Left ventricle myocardium inferior (tissue), 1 donor: ENCODE measurements at regions not wholly inside any gene's neighbourhood (a gene's known extent, or its start where the extent isn't known, plus 50 kb on each side); places are given as distances from the start of the nearest gene placed in this dataset.
A peak's percentile ranks its signal among the peaks of the same experiment; 100 is the strongest.

Experiments used
- DNase-seq: peaks from one replicate; pipeline ENCODE4 v3.0.0-alpha.2; 2020
- H3K27ac ChIP-seq: fragments of 200-600 bp; replicated peaks from 2 replicates; pipeline ENCODE4 v1.8.0; 2021
- H3K27me3 ChIP-seq: fragments of 200-600 bp; 2 replicates; pipeline ENCODE4 v1.8.0; 2021; ENCODE audit warnings: low read depth
- H3K36me3 ChIP-seq: fragments of 200-600 bp; 2 replicates; pipeline ENCODE4 v1.8.0; 2021
- H3K4me1 ChIP-seq: fragments of 200-600 bp; 2 replicates; pipeline ENCODE4 v1.8.0; 2021
- H3K4me3 ChIP-seq: fragments of 200-600 bp; 2 replicates; pipeline ENCODE4 v1.8.0; 2021; ENCODE audit warnings: mild to moderate bottlenecking, moderate library complexity
- H3K9me3 ChIP-seq: fragments of 200-600 bp; replicated peaks from 2 replicates; pipeline ENCODE4 v1.8.0; 2021
- intact Hi-C: fragments of 100-400 bp; cut with micrococcal nuclease; formaldehyde crosslinking; loops from one replicate; pipeline ENCODE4 v1.11.0; 2022
- TF ChIP-seq, protein P1 (sequence below): fragments of 200-600 bp; IDR thresholded peaks from 2 replicates; pipeline ENCODE4 v1.8.0; 2021; ENCODE audit warnings: antibody characterized with exemption, mild to moderate bottlenecking, borderline replicate concordance
- donor health status: DM: no; HTN: yes; CAD: no; lungs with severe emphysema.

DNA sequence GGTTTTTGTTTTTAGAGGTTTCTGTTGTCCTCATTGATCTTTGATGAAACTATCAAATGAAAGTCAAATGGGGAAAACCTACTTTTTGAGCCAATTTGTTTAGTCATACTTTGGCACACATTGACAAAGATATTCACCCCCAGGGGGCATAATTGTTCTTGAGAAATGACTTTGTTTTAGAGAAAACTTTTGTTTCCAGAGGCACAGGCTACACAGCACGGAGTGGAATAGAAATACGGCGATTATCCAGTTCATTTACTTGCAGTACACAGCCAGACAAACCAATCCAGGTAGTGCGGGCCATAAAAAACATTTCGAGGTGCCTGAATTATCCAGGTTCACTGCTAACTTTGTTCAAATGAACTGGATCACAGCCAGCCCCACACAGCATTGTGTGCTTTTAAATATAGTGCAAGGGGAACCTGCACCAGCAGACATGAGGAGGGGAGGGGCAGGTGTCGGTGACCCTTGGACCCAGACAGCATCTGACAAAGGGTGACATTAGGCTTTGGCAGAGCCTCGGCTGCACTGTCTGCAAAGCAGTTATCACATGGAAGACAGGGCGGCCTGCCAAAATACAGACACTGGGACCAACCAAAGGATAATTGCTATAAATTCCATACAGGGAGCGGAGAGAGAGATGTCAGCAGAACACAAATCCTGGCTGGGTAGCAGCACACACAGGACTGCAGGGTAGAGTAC lies 179.6 kb upstream of the NOCT start:
- Histone ChIP-seq H3K9me3 (no peaks in the 10 kb centered on the region), H3K27ac (peak overlapping the region; percentile 63), H3K27me3 (no peaks in the 10 kb centered on the region), H3K4me3 (no peak overlapping the region), H3K4me1 (peaks cover 29% of the 10 kb centered on the region), H3K36me3 (no peaks in the 10 kb centered on the region)
- DNase-seq: peak; percentile 74
- TF ChIP-seq, protein P1, sequence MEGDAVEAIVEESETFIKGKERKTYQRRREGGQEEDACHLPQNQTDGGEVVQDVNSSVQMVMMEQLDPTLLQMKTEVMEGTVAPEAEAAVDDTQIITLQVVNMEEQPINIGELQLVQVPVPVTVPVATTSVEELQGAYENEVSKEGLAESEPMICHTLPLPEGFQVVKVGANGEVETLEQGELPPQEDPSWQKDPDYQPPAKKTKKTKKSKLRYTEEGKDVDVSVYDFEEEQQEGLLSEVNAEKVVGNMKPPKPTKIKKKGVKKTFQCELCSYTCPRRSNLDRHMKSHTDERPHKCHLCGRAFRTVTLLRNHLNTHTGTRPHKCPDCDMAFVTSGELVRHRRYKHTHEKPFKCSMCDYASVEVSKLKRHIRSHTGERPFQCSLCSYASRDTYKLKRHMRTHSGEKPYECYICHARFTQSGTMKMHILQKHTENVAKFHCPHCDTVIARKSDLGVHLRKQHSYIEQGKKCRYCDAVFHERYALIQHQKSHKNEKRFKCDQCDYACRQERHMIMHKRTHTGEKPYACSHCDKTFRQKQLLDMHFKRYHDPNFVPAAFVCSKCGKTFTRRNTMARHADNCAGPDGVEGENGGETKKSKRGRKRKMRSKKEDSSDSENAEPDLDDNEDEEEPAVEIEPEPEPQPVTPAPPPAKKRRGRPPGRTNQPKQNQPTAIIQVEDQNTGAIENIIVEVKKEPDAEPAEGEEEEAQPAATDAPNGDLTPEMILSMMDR: no peak
- intact Hi-C loops: no loop called here

DNA sequence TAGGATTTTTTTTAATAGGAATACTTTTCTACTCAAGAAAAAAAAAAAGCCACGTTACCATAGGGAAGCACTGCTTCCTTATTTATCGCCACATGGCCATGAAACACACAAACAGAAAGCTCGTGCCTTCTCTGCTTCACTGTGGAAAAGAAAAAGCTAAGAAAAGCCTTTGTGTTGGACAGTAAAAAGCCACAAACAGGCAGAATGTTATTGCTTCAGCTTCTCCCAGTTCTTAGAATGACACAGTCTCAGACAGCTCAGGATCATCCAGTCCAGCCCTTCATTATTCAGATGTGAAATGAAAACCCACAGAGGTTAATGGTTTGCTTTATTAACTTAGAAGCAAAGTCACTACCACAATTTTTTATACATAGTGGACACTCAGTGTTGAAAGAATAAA lies 181.6 kb upstream of the NOCT start:
- no peaks in the 10 kb centered on the region for H3K9me3 ChIP-seq

DNA sequence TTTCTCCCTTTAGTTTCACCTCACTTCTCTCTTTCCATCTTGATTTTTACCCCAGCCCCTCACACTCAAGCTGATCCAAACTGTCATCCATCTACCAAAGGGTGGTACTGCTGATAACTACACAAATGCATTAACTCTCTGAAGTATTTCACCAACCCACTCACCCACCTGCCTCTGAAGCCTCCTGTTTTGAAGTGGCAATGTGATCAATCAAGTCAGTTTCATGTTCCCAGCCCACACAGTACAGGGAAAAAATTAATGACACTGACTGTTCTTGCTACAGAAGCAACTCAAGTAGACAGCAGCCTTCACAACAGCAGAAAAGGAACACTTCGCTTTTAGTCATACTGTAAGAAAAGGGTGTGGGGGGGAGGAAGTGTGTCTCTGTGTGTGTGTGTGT lies 183.0 kb upstream of the NOCT start:
- peaks cover 17% of the 10 kb centered on the region for H3K4me1 ChIP-seq
- no peaks in the 10 kb centered on the region for H3K27me3 ChIP-seq
- no peak overlapping the region for H3K27ac ChIP-seq
- no peaks in the 10 kb centered on the region for H3K36me3 ChIP-seq
- DNase-seq: no peak
- H3K4me3 ChIP-seq: no peak overlapping the region
- H3K9me3 ChIP-seq: no peaks in the 10 kb centered on the region
- TF ChIP-seq, protein P1: no peak
- intact Hi-C loops: no loop called here

More for the DNA sequence above, 181.6 kb upstream of the NOCT start:
- H3K4me3 ChIP-seq: no peak overlapping the region
- H3K27me3 ChIP-seq: no peaks in the 10 kb centered on the region
- H3K36me3 ChIP-seq: no peaks in the 10 kb centered on the region
- DNase-seq: no peak
- TF ChIP-seq, protein P1: no peak
- H3K4me1 ChIP-seq: peaks cover 12% of the 10 kb centered on the region
- intact Hi-C loops: no loop called here
- H3K27ac ChIP-seq: no peak overlapping the region

DNA sequence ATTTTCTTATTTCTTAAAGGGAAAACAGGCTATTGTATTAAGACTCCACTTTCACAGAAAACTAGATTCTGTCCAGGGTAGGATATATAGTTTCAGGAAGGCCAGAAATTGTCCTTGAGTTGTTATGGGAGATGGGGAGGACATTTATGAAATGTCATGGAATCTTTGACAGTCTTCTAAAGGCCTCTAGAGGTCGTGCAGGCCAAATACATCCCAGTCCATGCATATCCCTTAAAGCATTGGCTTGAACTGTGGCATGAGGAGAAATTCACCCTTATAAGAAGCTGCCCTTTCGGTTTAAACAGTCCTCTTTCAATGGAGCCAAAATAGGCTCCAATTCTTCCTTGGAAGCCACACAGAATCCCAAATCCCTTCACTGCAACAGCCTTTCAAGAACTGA lies 183.6 kb upstream of the NOCT start:
- H3K27me3 ChIP-seq: no peaks in the 10 kb centered on the region
- intact Hi-C loops: no loop called here
- no peak overlapping the region for H3K4me3 ChIP-seq
- no peak for DNase-seq
- no peaks in the 10 kb centered on the region for H3K36me3 ChIP-seq
- H3K4me1 ChIP-seq: peaks cover 20% of the 10 kb centered on the region
- TF ChIP-seq, protein P1: no peak
- H3K27ac ChIP-seq: no peak overlapping the region
- no peaks in the 10 kb centered on the region for H3K9me3 ChIP-seq

DNA sequence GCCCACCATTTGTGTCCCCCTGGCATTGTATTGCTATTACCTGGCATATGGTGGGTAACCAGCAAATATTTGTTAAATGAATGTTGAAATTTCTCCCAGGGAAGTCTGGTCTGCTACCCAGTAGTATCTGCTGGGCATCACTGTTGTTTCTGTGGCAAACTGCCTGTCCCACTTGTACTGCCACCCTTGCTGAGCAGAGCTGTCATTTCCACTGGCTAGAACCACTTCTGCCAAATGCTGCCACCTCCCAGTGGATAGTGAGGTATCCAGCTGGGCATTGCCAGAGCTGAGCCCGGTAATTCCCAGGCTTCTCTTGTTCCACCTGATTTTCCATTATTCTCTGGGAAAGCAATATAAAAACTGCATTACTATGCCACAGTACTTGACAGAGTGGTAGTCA lies 186.7 kb upstream of the NOCT start:
- Histone ChIP-seq H3K4me3 (no peak overlapping the region), H3K4me1 (peaks cover 9% of the 10 kb centered on the region), H3K27ac (no peak overlapping the region), H3K36me3 (no peaks in the 10 kb centered on the region), H3K9me3 (no peaks in the 10 kb centered on the region), H3K27me3 (no peaks in the 10 kb centered on the region)
- peak; percentile 19 for DNase-seq
- intact Hi-C loops: no loop called here
- TF ChIP-seq, protein P1: no peak
